Endothelial cell of umbilical vein (primary cell): ENCODE measurements at regions not wholly inside any gene's neighbourhood (a gene's known extent, or its start where the extent isn't known, plus 50 kb on each side); places are given as distances from the start of the nearest gene placed in this dataset.
A peak's percentile ranks its signal among the peaks of the same experiment; 100 is the strongest.

Experiments used
- BruUV-seq: library from RNA; stranded (reverse); fragments of 400-500 nt; replicated peaks from 2 replicates; lab custom pipeline; 2021; lab: Mats Ljungman, UMichigan
- CTCF ChIA-PET: fragments of 300-600, 350-600 bp; sonication (Branson Sonifier 250); formaldehyde crosslinking; loops from one replicate; lab custom pipeline; 2021; ENCODE audit warnings: antibody characterized with exemption, inconsistent platforms; lab: Charles Lee
- POLR2A ChIA-PET: fragments of 300-600, 350-600 bp; sonication (Branson Sonifier 250); formaldehyde crosslinking; loops from one replicate; lab custom pipeline; 2021; ENCODE audit warnings: antibody characterized with exemption, inconsistent platforms; lab: Charles Lee
- DNase-seq: peaks from one replicate; pipeline ENCODE4 v3.0.0-alpha.2; 2011; ENCODE audit warnings: low read depth, low spot score
- FAIRE-seq: peaks from 2 replicates; lab custom pipeline; 2011; peaks lifted over from hg19 to GRCh38; lab: Jason Lieb, UNC
- H2AFZ ChIP-seq: 2 replicates; pipeline ENCODE4 v1.6.0; 2012; ENCODE audit warnings: low read depth, low read length, control low read depth, inconsistent platforms
- H3K27ac ChIP-seq: 2 replicates; pipeline ENCODE4 v1.5.1; 2011; ENCODE audit warnings: low read depth, mild to moderate bottlenecking, control low read depth, low read length, moderate library complexity; ENCODE audit not compliant: insufficient read depth
- H3K27me3 ChIP-seq, 2 experiments: 2 replicates each; pipeline versions ENCODE4 v1.6.0 to v1.6.1; 2011; ENCODE audit warnings: low read length in 2 of 2, mixed read lengths in 1 of 2; ENCODE audit not compliant: control insufficient read depth in 2 of 2, insufficient read depth in 2 of 2
- H3K36me3 ChIP-seq, 2 experiments: 2 replicates in 1 of 2; 3 replicates in 1 of 2; pipeline ENCODE4 v1.5.1; 2011; ENCODE audit warnings: low read length in 2 of 2, mild to moderate bottlenecking in 1 of 2, moderate library complexity in 1 of 2; ENCODE audit not compliant: control insufficient read depth in 2 of 2, insufficient read depth in 2 of 2; ENCODE audit errors: extremely low read depth in 1 of 2
- H3K4me1 ChIP-seq: 3 replicates; pipeline ENCODE4 v1.5.1; 2011; ENCODE audit warnings: mild to moderate bottlenecking, low read length; ENCODE audit not compliant: control insufficient read depth, insufficient read depth; ENCODE audit errors: extremely low read depth
- H3K4me2 ChIP-seq: 2 replicates; pipeline ENCODE4 v1.6.1; 2011; ENCODE audit warnings: low read length, control low read depth, mixed read lengths; ENCODE audit not compliant: insufficient read depth
- H3K4me3 ChIP-seq, 3 experiments: fragments of 200-600 bp in 1 of 3; sonication (generic), shearing (Covaris generic) in 1 of 3; replicated peaks in 1 of 3; 2 replicates each; pipeline ENCODE4 v1.5.1; 2011 to 2016; ENCODE audit warnings: control low read depth in 3 of 3, low read length in 3 of 3, mild to moderate bottlenecking in 2 of 3, inconsistent platforms in 1 of 3, low read depth in 1 of 3, moderate library complexity in 1 of 3; ENCODE audit not compliant: insufficient read depth in 1 of 3
- H3K79me2 ChIP-seq: 2 replicates; pipeline ENCODE4 v1.6.0; 2012; ENCODE audit warnings: low read length, inconsistent platforms; ENCODE audit not compliant: control insufficient read depth, insufficient read depth
- H3K9ac ChIP-seq: replicated peaks from 2 replicates; pipeline ENCODE3; 2011; ENCODE audit warnings: low read length, control low read depth; ENCODE audit not compliant: insufficient read depth; ENCODE audit errors: extremely low read depth
- H3K9me1 ChIP-seq: replicated peaks from 3 replicates; pipeline ENCODE4 v1.6.0; 2011; ENCODE audit warnings: mild to moderate bottlenecking, low read length; ENCODE audit not compliant: control insufficient read depth, insufficient read depth; ENCODE audit errors: extremely low read depth
- H3K9me3 ChIP-seq: replicated peaks from 2 replicates; pipeline ENCODE4 v1.5.1; 2012; ENCODE audit warnings: low read length, inconsistent platforms; ENCODE audit not compliant: control insufficient read depth, insufficient read depth
- H4K20me1 ChIP-seq: replicated peaks from 2 replicates; pipeline ENCODE3; 2011; ENCODE audit warnings: mild to moderate bottlenecking, low read length; ENCODE audit not compliant: control insufficient read depth, insufficient read depth; ENCODE audit errors: extremely low read depth
- CTCF ChIP-seq, 2 donors: IDR thresholded peaks; 1 replicate in 1 of 2; 2 replicates in 1 of 2; pipeline ENCODE4 v1.5.1; 2011; ENCODE audit warnings: low read length in 2 of 2, mild to moderate bottlenecking in 2 of 2, moderate library complexity in 2 of 2, control low read depth in 1 of 2, inconsistent platforms in 1 of 2, low read depth in 1 of 2; ENCODE audit not compliant: insufficient read depth in 1 of 2; ENCODE audit errors: extremely low read depth in 1 of 2
- EZH2 ChIP-seq: IDR thresholded peaks from 2 replicates; pipeline ENCODE4 v1.6.1; 2012; ENCODE audit warnings: borderline replicate concordance, low read depth, mild to moderate bottlenecking, moderate library complexity, low read length, inconsistent platforms; ENCODE audit not compliant: severe bottlenecking
- FOS ChIP-seq: IDR thresholded peaks from 2 replicates; pipeline ENCODE4 v1.6.1; 2011; ENCODE audit warnings: mild to moderate bottlenecking, low read length, moderate library complexity, borderline replicate concordance; ENCODE audit not compliant: insufficient read depth
- GATA2 ChIP-seq: IDR thresholded peaks from 2 replicates; pipeline ENCODE4 v1.7.0; 2011; ENCODE audit warnings: low read depth, mild to moderate bottlenecking, moderate library complexity, mixed read lengths, low read length; ENCODE audit not compliant: insufficient read length, insufficient read depth
- JUN ChIP-seq: IDR thresholded peaks from 2 replicates; pipeline ENCODE4 v1.6.1; 2011; ENCODE audit warnings: borderline replicate concordance, low read depth; ENCODE audit not compliant: insufficient read length, insufficient read depth
- MAX ChIP-seq: IDR thresholded peaks from 2 replicates; pipeline ENCODE4 v1.6.1; 2011; ENCODE audit not compliant: insufficient read depth, insufficient read length
- MYC ChIP-seq: IDR thresholded peaks from one replicate; pipeline ENCODE4 v1.6.1; 2011; ENCODE audit warnings: mild to moderate bottlenecking, low read depth, low read length
- POLR2A ChIP-seq: IDR thresholded peaks from 2 replicates; pipeline ENCODE4 v1.6.1; 2012; ENCODE audit warnings: low read depth, mild to moderate bottlenecking, control low read depth, low read length
- POLR2AphosphoS5 ChIP-seq: IDR thresholded peaks from 2 replicates; pipeline ENCODE4 v1.6.1; 2012; ENCODE audit warnings: low read depth, mild to moderate bottlenecking, control low read depth, low read length, moderate library complexity; ENCODE audit not compliant: insufficient read depth
- dilution Hi-C: fragments of 300-500 bp; cut with MboI; formaldehyde crosslinking; loops from one replicate; pipeline ENCODE4 v1.15.0; 2019; ENCODE audit warnings: low sequenced_read_pairs; ENCODE audit not compliant: extremely low pct_ligation_motif_present
- intact Hi-C: fragments of 100-400 bp; cut with micrococcal nuclease; formaldehyde crosslinking; loops from one replicate; pipeline ENCODE4 v1.10.0; 2022

- DNase-seq (no peak), FAIRE-seq (no peak)
- dilution Hi-C loops: no loop called here
- Histone ChIP-seq H3K79me2 (no peaks in the 10 kb centered on the region), H3K9me1 (no peaks in the 10 kb centered on the region), H3K4me1 (no peaks in the 10 kb centered on the region), H2AFZ (peak overlapping the region; percentile 16), H3K4me3 (no peak overlapping the region), H3K27me3 (no peaks in the 10 kb centered on the region), H3K9me3 (no peaks in the 10 kb centered on the region), H3K36me3 (no peaks in the 10 kb centered on the region), H4K20me1 (no peaks in the 10 kb centered on the region), H3K9ac (no peak overlapping the region), H3K27ac (no peak overlapping the region), H3K4me2 (no peak overlapping the region)
- intact Hi-C loops: no loop called here
- POLR2A ChIA-PET: no interaction called here
- BruUV-seq: no TSS peak
- CTCF ChIA-PET: no interaction called here
- TF ChIP-seq POLR2A (no peak), CTCF (IDR thresholded peaks at IDR 0.05; ENCODE audit: extremely low read depth in 1 of 2, insufficient read depth in 1 of 2, low read depth in 1 of 2, low read length in 2 of 2) (no peak), EZH2 (no peak), MYC (no peak), GATA2 (no peak), MAX (no peak), POLR2AphosphoS5 (no peak), JUN (no peak), FOS (no peak)
These were observed 1262.5 kb upstream of the CITED2 start for GRCh38 chr6:140636908-140637402.
